Transverse colon (tissue), 4 donors: ENCODE measurements at regions not wholly inside any gene's neighbourhood (a gene's known extent, or its start where the extent isn't known, plus 50 kb on each side); places are given as distances from the start of the nearest gene placed in this dataset.

ENCODE experiments used
- DNase-seq: peaks from one replicate; pipeline ENCODE4 v3.0.0-alpha.2; 2019
- H3K27ac ChIP-seq, 4 donors: fragments of 200-600 bp; sonication (generic); 2 replicates each; pipeline ENCODE4 v1.5.1; 2016 to 2018; ENCODE audit warnings: inconsistent platforms in 4 of 4
- H3K27me3 ChIP-seq: fragments of 200-600 bp; sonication (generic); 2 replicates; pipeline ENCODE4 v1.5.1; 2017; ENCODE audit warnings: inconsistent platforms
- H3K36me3 ChIP-seq, 4 donors: fragments of 200-600 bp; sonication (generic); 2 replicates each; pipeline ENCODE4 v1.5.1; 2017 to 2019; ENCODE audit warnings: inconsistent platforms in 4 of 4
- H3K4me1 ChIP-seq, 4 donors: fragments of 200-600 bp; sonication (generic); 2 replicates each; pipeline ENCODE4 v1.5.1; 2017 to 2020; ENCODE audit warnings: inconsistent platforms in 4 of 4
- H3K4me3 ChIP-seq, 4 donors: fragments of 200-600 bp; sonication (generic); 1 replicate in 1 of 4; 2 replicates in 3 of 4; pipeline versions ENCODE4 v1.5.1 to v1.6.1; 2017 to 2019; ENCODE audit warnings: inconsistent platforms in 4 of 4
- H3K9me3 ChIP-seq, 2 donors: fragments of 200-600 bp; sonication (generic); 2 replicates each; pipeline ENCODE4 v1.5.1; 2017 to 2019; ENCODE audit warnings: inconsistent platforms in 2 of 2
- EP300 ChIP-seq: sonication (generic); formaldehyde crosslinking; IDR thresholded peaks from one replicate; pipeline ENCODE4 v1.6.1; 2017; ENCODE audit warnings: antibody characterized with exemption, low read depth
- POLR2A ChIP-seq: fragments of 450-650 bp; IDR thresholded peaks from one replicate; pipeline ENCODE4 v1.6.1; 2016; ENCODE audit warnings: antibody characterized with exemption, mild to moderate bottlenecking, moderate library complexity
- POLR2AphosphoS5 ChIP-seq, 3 donors: sonication (generic); formaldehyde crosslinking; IDR thresholded peaks; one replicate each; pipeline ENCODE4 v1.6.1; 2016; ENCODE audit warnings: antibody characterized with exemption in 3 of 3
- WGBS, 2 donors: methylation state at CpG; one replicate each; pipeline ENCODE4 v1.1.5; 2018; ENCODE audit warnings: low coverage in 1 of 2; 5-methylcytosine and 5-hydroxymethylcytosine counted together
- in situ Hi-C, 4 donors: fragments of 200-750 bp; cut with MboI; loops; one replicate each; pipeline versions ENCODE4 v1.15.0 to v1.15.1; 2017; ENCODE audit warnings: low sequenced_read_pairs in 3 of 4, low pct_ligation_motif_present in 1 of 4, low pct_unique_long_range_greater_than_20kb in 1 of 4
- intact Hi-C: fragments of 100-400 bp; cut with DNase I; formaldehyde crosslinking; loops from one replicate; pipeline ENCODE4 v1.15.1; 2023; ENCODE audit warnings: low total_unique reads
- TF ChIP-seq, protein P1 (sequence below), 5 experiments: fragments of 200-600 bp in 3 of 5; fragments of 450-650 bp in 2 of 5; sonication (generic) in 3 of 5; IDR thresholded peaks; 1 replicate in 2 of 5; 2 replicates in 3 of 5; pipeline ENCODE4 v1.5.1; 2016 to 2017; ENCODE audit warnings: antibody characterized with exemption in 5 of 5, inconsistent platforms in 3 of 5, mild to moderate bottlenecking in 2 of 5, moderate library complexity in 1 of 5

DNA sequence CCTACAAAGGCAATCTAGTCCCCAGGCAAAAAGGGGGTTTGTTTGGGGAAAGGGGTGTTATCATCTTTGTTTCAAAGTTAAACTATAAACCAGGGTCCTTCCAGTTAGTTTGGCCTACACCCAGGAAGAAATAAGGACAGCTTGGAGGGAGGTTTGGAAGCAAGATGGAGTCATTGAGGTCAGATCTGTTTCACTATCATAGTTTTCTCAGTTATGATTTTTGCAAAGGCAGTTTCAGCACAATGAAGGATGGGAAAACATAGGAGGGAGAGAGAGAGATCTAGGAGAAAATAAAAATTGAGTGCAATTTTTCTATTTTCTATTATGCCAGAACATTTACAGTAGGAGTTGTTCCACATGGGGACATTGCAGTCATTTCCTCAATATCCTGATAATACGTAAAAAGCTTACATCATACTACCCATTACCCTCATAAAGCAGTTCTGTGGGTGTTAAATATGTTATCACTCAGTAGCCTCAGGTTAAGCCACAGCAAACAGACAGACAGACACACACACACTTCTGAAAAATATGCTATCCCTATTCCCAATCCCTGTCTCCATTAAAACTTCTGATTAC is 401.3 kb upstream of the FAT3 start:
- H3K4me1 ChIP-seq = no peaks in the 10 kb centered on the region
- WGBS, 2 donors = 23 to 33% methylated on average over 1 of the region's 1 CpG
- no peaks in the 10 kb centered on the region for H3K36me3 ChIP-seq
- H3K4me3 ChIP-seq = no peak overlapping the region
- no peaks in the 10 kb centered on the region for H3K27me3 ChIP-seq
- H3K27ac ChIP-seq = no peak overlapping the region
- no peak for DNase-seq
- in situ Hi-C loops = no loop called here
- TF ChIP-seq EP300 (no peak), POLR2AphosphoS5 (IDR thresholded peaks at IDR 0.05) (no peak), POLR2A (no peak)
- TF ChIP-seq, protein P1, sequence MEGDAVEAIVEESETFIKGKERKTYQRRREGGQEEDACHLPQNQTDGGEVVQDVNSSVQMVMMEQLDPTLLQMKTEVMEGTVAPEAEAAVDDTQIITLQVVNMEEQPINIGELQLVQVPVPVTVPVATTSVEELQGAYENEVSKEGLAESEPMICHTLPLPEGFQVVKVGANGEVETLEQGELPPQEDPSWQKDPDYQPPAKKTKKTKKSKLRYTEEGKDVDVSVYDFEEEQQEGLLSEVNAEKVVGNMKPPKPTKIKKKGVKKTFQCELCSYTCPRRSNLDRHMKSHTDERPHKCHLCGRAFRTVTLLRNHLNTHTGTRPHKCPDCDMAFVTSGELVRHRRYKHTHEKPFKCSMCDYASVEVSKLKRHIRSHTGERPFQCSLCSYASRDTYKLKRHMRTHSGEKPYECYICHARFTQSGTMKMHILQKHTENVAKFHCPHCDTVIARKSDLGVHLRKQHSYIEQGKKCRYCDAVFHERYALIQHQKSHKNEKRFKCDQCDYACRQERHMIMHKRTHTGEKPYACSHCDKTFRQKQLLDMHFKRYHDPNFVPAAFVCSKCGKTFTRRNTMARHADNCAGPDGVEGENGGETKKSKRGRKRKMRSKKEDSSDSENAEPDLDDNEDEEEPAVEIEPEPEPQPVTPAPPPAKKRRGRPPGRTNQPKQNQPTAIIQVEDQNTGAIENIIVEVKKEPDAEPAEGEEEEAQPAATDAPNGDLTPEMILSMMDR (IDR thresholded peaks at IDR 0.05) = no peak
- no peaks in the 10 kb centered on the region for H3K9me3 ChIP-seq
- intact Hi-C loops = no loop called here

DNA sequence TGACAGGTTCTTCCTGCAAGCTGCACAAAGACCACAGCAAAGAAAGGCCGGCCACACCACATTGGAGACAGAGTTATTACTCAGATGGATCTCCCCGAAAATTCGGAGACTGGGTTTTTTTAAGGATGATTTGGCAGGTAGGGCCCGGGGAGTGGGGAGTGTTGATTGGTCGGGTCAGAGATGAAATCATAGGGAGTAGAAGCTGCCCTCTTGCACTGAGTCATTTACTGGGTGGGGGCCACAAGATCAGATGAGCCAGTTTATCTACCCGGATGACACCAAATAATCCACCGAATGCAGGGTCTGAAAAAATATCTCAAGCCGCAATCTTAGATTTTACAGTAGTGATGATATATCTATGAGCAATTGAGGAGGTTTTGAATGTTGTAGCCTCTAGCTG is 401.8 kb upstream of the FAT3 start:
- WGBS, 2 donors = 88 to 93% methylated on average over 3 to 8 of the region's 8 CpGs
- Histone ChIP-seq H3K27ac (no peak overlapping the region), H3K4me1 (no peaks in the 10 kb centered on the region), H3K27me3 (no peaks in the 10 kb centered on the region), H3K36me3 (no peaks in the 10 kb centered on the region), H3K4me3 (no peak overlapping the region), H3K9me3 (no peaks in the 10 kb centered on the region)
- TF ChIP-seq, protein P1 (IDR thresholded peaks at IDR 0.05) = no peak
- TF ChIP-seq POLR2A (no peak), EP300 (no peak), POLR2AphosphoS5 (IDR thresholded peaks at IDR 0.05) (no peak)
- in situ Hi-C loops = no loop called here
- DNase-seq = no peak
- intact Hi-C loops = no loop called here

DNA sequence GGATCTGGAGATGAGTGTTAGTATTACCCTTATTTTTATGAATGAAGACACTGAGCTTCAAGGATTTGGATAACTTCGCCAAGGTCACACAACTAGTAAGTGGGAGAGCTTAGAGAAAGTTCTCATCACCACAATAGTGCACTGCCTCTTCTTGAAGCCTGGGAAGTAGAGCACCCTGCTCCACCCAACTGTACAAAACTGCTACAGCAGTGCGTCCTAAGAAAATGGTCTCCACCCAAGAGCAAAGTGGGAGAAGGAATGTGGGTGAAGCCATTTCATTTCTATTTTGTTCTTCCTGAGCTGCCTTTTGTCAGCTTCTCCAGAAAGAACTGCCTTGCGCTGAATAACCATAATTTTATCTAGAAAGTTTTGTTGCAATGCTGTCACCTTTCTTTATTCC is 403.9 kb upstream of the FAT3 start:
- 87% methylated on average over 3 of the region's 3 CpGs; no CpG with 5 or more reads in 1 of the 2 donors for WGBS, 2 donors
- H3K36me3 ChIP-seq = no peaks in the 10 kb centered on the region
- H3K9me3 ChIP-seq = no peaks in the 10 kb centered on the region
- no peak overlapping the region for H3K4me3 ChIP-seq
- no peak for TF ChIP-seq POLR2AphosphoS5 (IDR thresholded peaks at IDR 0.05)
- no peak for TF ChIP-seq EP300
- TF ChIP-seq, protein P1 (IDR thresholded peaks at IDR 0.05) = no peak
- no peak for TF ChIP-seq POLR2A
- no peaks in the 10 kb centered on the region for H3K4me1 ChIP-seq
- H3K27me3 ChIP-seq = no peaks in the 10 kb centered on the region
- intact Hi-C loops (no loop called here), in situ Hi-C loops (no loop called here)
- DNase-seq = no peak
- no peak overlapping the region for H3K27ac ChIP-seq

DNA sequence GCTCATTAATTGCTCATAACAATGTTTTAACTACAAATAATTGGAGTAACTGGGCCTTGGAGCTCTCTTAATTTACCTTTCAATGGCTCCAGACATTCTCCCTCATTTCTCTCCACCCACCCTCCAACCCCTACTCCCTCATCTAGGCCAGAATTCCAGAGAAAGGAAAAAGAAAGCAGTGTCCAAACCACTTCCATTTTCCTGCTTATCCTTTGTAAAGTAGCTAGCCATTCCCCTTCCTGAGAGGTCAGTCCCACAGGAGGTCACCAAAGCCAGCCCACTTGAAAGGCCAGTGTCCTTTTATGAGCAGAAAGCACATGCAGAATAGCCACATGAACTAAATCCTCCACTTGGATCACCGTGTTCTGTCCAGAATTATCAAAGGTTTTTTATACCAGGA is 404.8 kb upstream of the FAT3 start:
- H3K36me3 ChIP-seq = no peaks in the 10 kb centered on the region
- 58 to 86% methylated on average over 1 of the region's 1 CpG for WGBS, 2 donors
- DNase-seq = no peak
- no peak overlapping the region for H3K27ac ChIP-seq
- in situ Hi-C loops = no loop called here
- intact Hi-C loops = no loop called here
- H3K4me1 ChIP-seq = no peaks in the 10 kb centered on the region
- no peaks in the 10 kb centered on the region for H3K9me3 ChIP-seq
- H3K27me3 ChIP-seq = no peaks in the 10 kb centered on the region
- no peak overlapping the region for H3K4me3 ChIP-seq
- TF ChIP-seq POLR2A (no peak), EP300 (no peak), POLR2AphosphoS5 (IDR thresholded peaks at IDR 0.05) (no peak)
- TF ChIP-seq, protein P1 (IDR thresholded peaks at IDR 0.05) = no peak
